Uterus (tissue), 3 donors: ENCODE measurements at regions not wholly inside any gene's neighbourhood (a gene's known extent, or its start where the extent isn't known, plus 50 kb on each side); places are given as distances from the start of the nearest gene placed in this dataset.
"Not testable (repeated sequence)": the region's sequence is repeated elsewhere in the genome, so short reads cannot be mapped to it uniquely, and the experiment has no call there.

Experiments used
- DNase-seq, 2 donors: peaks; one replicate each; pipeline ENCODE4 v3.0.0-alpha.2; 2019 to 2020
- H3K27ac ChIP-seq, 2 donors: fragments of 200-600 bp; sonication (generic); 1 replicate in 1 of 2; 2 replicates in 1 of 2; pipeline ENCODE4 v1.5.1; 2016 to 2018
- H3K27me3 ChIP-seq, 2 donors: fragments of 200-600 bp; sonication (generic); one replicate each; pipeline ENCODE4 v1.5.1; 2018 to 2019; ENCODE audit warnings: control low read depth in 1 of 2
- H3K36me3 ChIP-seq, 2 donors: fragments of 200-600 bp; sonication (generic); one replicate each; pipeline ENCODE4 v1.5.1; 2019; ENCODE audit warnings: control low read depth in 1 of 2
- H3K4me1 ChIP-seq, 2 donors: fragments of 200-600 bp; sonication (generic); one replicate each; pipeline ENCODE4 v1.5.1; 2018 to 2019; ENCODE audit warnings: control low read depth in 1 of 2
- H3K4me3 ChIP-seq, 2 donors: fragments of 200-600 bp; sonication (generic); 1 replicate in 1 of 2; 2 replicates in 1 of 2; pipeline ENCODE4 v1.5.1; 2018 to 2019; ENCODE audit warnings: mild to moderate bottlenecking in 1 of 2
- H3K9me3 ChIP-seq, 2 donors: fragments of 200-600 bp; sonication (generic); one replicate each; pipeline ENCODE4 v1.5.1; 2019; ENCODE audit warnings: control low read depth in 1 of 2
- CTCF ChIP-seq, 4 experiments: fragments of 200-600 bp in 2 of 4; fragments of 450-650 bp in 2 of 4; sonication (generic) in 2 of 4; IDR thresholded peaks; one replicate each; pipeline ENCODE4 v1.5.1; 2016 to 2019; ENCODE audit warnings: antibody characterized with exemption in 4 of 4, mild to moderate bottlenecking in 2 of 4, moderate library complexity in 1 of 4
- POLR2A ChIP-seq, 2 donors: fragments of 450-650 bp; IDR thresholded peaks; one replicate each; pipeline ENCODE4 v1.6.1; 2016; ENCODE audit warnings: antibody characterized with exemption in 2 of 2, mild to moderate bottlenecking in 1 of 2, moderate library complexity in 1 of 2
- intact Hi-C: fragments of 100-400 bp; cut with DNase I; formaldehyde crosslinking; loops from one replicate; pipeline ENCODE4 v1.15.1; 2023; ENCODE audit warnings: low total_unique reads
- donor health status: DM: yes; HTN: yes; CAD: no.

- no peaks in the 10 kb centered on the region for H3K27me3 ChIP-seq
- TF ChIP-seq CTCF (IDR thresholded peaks at IDR 0.05) (no peak), POLR2A (IDR thresholded peaks at IDR 0.05) (no peak)
- no peaks in the 10 kb centered on the region for H3K9me3 ChIP-seq
- no peak for DNase-seq
- H3K27ac ChIP-seq = no peak overlapping the region
- H3K36me3 ChIP-seq = no peaks in the 10 kb centered on the region
- no peak overlapping the region for H3K4me3 ChIP-seq
- intact Hi-C loops = no loop called here
- no peaks in the 10 kb centered on the region for H3K4me1 ChIP-seq
Observed at GRCh38 chr9:30522486-30522885, 1862.0 kb upstream of the ACO1 start.

- TF ChIP-seq CTCF (IDR thresholded peaks at IDR 0.05) (no peak), POLR2A (IDR thresholded peaks at IDR 0.05) (no peak)
- H3K36me3 ChIP-seq = no peaks in the 10 kb centered on the region
- H3K27ac ChIP-seq = no peak overlapping the region
- DNase-seq = no peak
- H3K4me3 ChIP-seq = no peak overlapping the region
- intact Hi-C loops = no loop called here
- no peaks in the 10 kb centered on the region for H3K9me3 ChIP-seq
- no peaks in the 10 kb centered on the region for H3K4me1 ChIP-seq
- H3K27me3 ChIP-seq = no peaks in the 10 kb centered on the region
Observed at GRCh38 chr9:30524311-30524710, 1860.1 kb upstream of the ACO1 start.

GRCh38 chr9:30534455-30534854, 1850.0 kb upstream of the ACO1 start:
- intact Hi-C loops = no loop called here
- TF ChIP-seq POLR2A (IDR thresholded peaks at IDR 0.05) = no peak
- no peak for TF ChIP-seq CTCF (IDR thresholded peaks at IDR 0.05)
- H3K27ac ChIP-seq = no peak overlapping the region
- H3K9me3 ChIP-seq = no peaks in the 10 kb centered on the region
- no peaks in the 10 kb centered on the region for H3K36me3 ChIP-seq
- no peak for DNase-seq
- no peaks in the 10 kb centered on the region for H3K27me3 ChIP-seq
- H3K4me3 ChIP-seq = no peak overlapping the region
- no peaks in the 10 kb centered on the region for H3K4me1 ChIP-seq

GRCh38 chr9:30534896-30535295, 1849.5 kb upstream of the ACO1 start:
- DNase-seq = no peak
- H3K9me3 ChIP-seq = no peaks in the 10 kb centered on the region
- intact Hi-C loops = no loop called here
- no peaks in the 10 kb centered on the region for H3K36me3 ChIP-seq
- H3K4me1 ChIP-seq = no peaks in the 10 kb centered on the region
- H3K27ac ChIP-seq = no peak overlapping the region
- no peaks in the 10 kb centered on the region for H3K27me3 ChIP-seq
- no peak for TF ChIP-seq POLR2A (IDR thresholded peaks at IDR 0.05)
- no peak for TF ChIP-seq CTCF (IDR thresholded peaks at IDR 0.05)
- no peak overlapping the region for H3K4me3 ChIP-seq

- Histone ChIP-seq H3K9me3 (no peaks in the 10 kb centered on the region), H3K4me1 (no peaks in the 10 kb centered on the region), H3K27ac (no peak overlapping the region), H3K27me3 (no peaks in the 10 kb centered on the region), H3K4me3 (no peak overlapping the region), H3K36me3 (no peaks in the 10 kb centered on the region)
- DNase-seq = no peak
- intact Hi-C loops = no loop called here
- TF ChIP-seq CTCF (IDR thresholded peaks at IDR 0.05) (no peak), POLR2A (IDR thresholded peaks at IDR 0.05) (no peak)
Observed at GRCh38 chr9:30536494-30536893, 1847.9 kb upstream of the ACO1 start.

GRCh38 chr9:30539696-30540095, 1844.7 kb upstream of the ACO1 start:
- H3K36me3 ChIP-seq, H3K27me3 ChIP-seq, H3K9me3 ChIP-seq, H3K27ac ChIP-seq, intact Hi-C loops, DNase-seq, H3K4me1 ChIP-seq, H3K4me3 ChIP-seq: not testable (repeated sequence)
